ENCODE measurements at regions not wholly inside any gene's neighbourhood (a gene's known extent, or its start where the extent isn't known, plus 50 kb on each side); places are given as distances from the start of the nearest gene placed in this dataset.

DNA sequence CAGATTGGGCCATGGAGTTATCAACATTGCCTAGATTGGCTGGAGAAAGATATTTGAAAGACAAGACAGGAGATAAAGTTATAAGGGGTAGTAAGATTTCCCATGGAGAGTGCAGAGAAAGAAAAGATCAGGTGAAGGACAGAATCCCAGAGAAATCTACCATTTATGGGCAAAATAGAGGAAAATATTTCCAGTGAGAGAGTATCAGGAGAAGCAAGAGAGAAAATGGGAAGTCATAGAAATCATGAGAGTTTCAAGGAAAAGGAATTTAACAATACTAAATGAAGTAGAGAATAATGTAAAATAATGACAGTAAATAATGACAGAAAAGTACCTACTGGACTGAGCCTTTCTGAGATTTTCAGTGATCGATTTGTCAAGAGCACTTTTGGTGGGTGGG, 447.6 kb upstream of the CHST9 start:
- DNase-seq (ENCODE audit: low spot score) = no peak

DNA sequence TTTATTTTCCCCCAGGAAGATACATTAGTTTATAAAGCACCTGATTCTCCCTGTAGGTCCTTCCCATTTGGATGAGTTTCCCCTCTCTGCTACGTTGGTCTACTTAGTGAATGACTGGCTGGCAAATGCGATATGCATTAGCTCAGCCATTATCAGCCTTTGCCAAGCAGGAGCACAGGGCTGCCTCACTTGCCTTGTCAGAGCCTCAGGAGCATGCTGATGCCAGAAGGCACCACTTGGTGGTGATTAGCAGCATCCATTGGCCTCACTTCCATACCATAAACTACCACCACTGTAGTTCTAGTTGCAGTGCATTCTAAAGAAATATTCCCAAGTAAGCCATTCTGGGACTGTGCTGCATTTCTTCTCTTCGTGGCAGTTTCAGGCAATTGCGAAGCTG, 442.8 kb upstream of the CHST9 start:
- DNase-seq (ENCODE audit: low spot score) = no peak

DNA sequence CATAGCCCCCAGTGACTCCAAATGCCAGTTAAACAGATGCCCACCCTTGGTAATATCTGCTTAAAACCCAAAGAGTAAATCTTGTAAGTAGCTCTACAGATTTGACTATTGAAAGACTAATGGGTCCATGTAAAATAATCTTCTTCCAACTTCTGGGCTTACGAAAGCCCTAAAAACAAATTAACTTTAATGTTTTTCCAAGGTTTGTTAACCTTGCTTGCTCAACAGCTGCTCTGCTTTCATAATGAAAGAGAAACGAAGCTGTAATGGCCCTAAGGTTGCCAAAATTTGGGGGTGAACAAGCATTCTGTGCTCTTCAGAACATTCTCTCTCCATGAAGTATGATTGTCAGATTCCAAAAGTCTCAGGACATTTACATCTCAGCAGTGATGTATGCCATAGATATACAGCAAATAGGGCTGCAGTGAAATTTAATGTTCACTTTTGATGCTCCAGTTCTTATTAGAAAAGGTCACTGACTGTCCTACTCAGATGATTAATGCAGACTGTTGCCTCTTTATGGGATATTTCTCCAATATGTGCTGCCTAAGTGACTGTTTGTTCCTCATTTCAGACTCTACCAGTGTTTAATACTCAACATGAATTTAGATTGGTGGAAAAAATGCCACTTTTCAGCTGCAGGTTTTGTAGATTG, 436.3 kb upstream of the CHST9 start:
- DNase-seq (ENCODE audit: low spot score) = no peak

DNA sequence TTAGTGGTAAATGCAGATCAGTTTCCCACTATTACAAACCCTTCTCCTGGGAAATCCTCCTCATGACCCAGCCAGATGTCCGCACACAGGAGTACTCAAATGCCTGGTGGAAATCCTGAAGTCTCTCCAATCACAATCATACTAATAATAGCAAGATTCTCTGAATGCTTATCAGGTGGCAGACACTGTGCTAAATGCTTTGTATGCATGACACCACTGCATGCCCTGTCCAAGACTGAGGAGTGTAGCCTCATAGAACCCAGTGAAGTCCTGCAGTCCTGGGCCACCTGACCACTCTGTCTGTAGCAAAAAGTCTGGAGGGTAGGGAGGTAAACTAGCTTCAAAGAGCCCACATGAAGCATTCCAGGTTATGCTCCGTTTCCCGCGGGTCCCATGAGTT, 434.8 kb upstream of the CHST9 start:
- no peak for DNase-seq (ENCODE audit: low spot score)

DNA sequence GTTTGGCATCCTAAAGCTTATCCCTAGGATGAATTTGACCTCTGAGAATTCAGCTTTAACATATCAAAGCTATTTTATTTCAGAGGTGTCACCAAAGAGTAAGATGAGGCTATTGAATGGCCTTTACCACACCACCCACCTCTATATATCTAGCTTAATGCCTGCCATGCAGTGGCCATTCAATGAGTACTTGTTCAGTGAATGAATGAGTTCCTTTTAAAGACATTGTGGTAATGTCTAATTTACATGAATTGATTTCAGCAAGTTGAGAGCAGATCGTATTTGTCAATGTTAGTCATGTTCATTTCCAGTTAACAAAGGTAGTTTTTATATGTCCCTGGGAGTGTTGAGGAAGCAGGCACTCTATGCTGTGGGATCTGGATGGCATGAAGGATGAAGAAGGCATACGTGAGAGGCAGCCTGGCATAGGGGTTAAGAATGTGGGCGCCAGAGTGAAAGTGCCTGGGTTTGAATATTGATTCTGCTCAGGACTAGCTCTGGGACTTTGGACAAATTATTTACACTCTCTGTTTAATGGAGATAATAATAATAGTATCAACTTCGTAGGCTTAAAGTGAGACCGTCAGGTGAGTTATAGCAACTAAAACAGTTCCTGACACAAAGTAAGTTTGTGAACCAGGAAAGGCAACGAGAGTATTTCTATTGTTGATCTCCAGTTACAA, 434.1 kb upstream of the CHST9 start:
- DNase-seq (ENCODE audit: low spot score) = peak; percentile 66

DNA sequence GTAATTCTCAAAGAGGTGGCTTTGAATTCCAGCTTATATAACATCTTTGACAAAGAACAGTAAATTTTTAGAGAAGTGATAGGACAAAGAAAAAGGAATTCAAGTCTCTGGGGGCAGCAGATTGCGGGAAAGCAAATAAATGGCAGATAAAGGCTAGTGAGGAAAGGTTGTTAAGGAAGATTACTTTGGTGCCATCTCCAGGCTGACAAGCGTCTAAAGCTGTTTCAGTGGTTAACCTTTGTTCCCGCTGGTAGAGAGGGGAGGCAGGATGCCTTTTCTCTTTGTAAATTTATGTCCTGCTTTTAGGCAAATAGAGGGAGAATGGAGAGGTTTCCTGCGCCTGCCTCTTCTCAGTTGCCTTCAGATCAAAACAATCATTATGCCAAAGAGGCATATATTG, 431.2 kb upstream of the CHST9 start:
- DNase-seq (ENCODE audit: low spot score) = no peak

DNA sequence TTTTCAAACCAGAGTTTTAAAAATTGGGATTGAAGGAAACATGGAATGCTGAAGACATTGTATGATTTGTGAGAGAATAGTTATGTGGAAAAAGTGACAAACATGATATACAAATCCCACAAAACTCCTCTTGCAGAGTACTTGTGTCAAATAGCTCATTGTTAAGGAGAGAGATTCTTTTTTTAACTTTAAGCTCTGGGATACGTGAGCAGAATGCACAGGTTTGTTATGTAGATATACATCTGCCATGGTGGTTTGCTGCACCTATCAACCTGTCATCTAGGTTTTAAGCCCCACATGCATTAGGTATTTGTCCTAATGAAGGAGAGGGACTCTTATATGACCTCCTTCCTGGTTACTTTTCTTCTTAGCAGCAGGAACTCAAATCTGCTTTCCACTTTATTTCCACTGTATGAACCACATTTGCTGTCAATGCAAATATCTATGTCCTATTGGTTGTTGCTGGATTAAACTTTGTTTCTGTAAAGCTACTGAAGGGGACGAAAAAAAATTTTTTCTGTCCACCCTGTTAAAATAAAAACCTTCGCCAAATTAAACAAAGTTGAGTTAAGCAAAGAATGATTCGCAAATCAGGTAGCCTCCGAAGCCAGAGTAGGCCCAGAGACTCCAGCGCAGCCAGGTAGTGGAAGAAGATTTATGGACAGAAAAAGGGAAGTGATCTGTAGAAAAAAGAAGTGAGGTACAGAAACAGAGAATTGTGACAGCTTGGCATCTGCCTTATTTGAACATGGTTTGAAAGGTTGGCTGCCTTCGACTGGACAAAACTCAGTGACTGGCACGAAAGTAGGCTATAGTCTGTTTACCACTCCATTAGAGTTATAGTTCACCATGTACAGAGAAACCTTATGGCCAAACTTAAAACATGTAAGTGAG, 430.1 kb upstream of the CHST9 start:
- no peak for DNase-seq (ENCODE audit: low spot score)

DNA sequence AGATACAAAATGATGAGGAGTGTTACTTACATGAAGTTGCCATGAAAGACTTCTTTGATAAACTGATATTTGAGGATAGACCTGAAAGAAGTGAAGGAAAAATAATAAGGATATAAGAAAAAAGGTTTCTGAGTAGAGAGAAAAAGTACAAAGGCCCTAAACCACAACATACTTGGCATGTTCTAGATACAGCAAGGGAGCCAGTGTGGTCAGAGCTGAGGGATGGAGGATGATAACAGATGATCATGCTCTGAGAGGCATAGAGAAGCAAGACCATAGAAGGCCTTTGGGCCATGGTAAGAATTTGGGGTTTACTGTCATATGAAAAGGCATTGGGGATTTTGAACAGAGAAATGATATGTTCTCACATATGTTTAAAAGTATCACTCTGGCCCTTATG, 424.1 kb upstream of the CHST9 start:
- DNase-seq (ENCODE audit: low spot score) = no peak

DNA sequence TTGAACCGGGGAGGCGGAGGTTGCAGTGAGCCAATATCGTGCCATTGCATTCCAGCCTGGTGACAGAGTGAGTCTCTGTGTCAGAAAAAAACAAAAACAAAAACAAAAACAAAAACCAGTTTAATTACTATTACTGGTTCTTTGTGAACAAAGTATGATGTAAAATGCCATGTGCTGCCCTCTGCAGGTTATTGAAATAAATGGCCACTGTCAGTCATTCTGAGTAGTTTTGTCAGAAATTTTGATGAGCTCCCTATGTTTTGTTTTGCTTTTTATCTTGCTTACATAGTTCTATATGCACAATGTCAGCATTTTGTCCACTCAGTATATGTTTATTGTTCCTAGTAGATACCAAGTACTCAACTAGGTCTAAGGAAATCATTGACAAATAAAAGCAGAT, 423.6 kb upstream of the CHST9 start:
- peak; percentile 3 for DNase-seq (ENCODE audit: low spot score)

DNA sequence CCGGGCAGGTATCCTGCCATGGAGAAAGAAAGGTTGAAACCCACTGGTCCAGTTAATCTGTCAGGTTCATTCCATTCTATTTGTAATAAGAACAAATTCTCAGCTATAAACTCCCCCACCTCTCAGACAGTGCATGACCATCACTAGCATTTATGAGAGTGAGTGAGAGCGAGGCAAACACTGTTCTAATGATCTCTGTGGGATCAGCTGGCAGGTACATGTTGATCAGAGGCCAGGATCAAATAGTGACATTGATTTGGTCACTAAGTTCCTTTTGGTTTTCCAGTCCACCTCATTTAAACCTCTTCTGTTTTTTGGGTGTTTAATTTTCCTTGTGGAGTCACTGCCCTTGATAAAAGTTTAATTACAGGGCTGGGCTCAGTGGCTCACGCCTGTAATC, 423.1 kb upstream of the CHST9 start:
- DNase-seq (ENCODE audit: low spot score) = no peak

DNA sequence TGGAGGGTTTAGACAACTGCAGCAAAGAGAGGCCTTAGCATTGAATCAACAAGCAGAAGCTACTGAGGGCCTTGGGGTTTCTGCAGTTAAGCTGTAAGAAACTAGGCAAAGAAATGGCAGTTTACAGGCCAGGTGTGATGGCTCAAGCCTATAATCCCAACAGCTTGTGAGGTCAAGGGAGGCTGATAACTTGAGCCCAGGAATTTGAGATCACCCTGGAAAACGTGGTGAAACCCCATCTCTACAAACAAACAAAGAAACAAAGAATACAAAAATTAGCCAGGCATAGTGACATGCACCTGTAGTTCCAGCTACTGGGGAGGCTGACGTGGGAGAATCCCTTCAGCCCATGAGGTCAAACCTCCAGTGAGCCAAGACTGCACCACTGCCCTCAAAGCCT, 421.6 kb upstream of the CHST9 start:
- no peak for DNase-seq (ENCODE audit: low spot score)

DNA sequence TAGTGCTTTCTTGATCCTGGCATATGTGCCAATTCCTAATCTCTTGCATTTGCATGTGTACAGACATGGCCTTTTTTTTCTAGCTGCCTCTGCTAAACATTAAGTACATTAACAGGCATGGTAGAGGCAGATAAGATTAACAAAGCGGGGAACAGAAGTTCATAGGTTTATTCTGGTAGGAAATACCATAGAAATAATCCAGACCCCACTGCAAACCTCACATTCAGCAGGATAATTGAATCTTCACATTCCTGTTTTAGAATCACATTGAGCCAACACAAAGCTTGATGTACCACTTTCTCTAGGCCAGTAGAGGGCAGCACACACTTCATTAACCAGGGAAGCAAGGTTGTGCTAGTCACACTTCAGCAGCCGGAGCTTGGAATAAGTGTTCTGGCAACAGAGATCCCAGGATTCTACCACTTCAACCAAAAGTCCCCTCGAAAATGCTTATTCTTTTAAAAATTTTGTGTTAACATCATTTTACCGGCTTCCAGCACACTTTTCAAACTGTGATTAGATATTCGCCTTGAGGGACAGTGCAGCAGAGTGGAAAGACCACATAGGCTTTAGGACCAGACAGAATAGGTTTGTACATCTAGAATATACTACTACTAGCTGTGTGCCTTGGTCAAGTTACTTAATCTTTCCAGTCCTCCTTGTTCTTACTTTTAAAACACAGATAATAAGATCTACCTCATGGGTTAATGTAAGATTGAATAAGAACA, 420.2 kb upstream of the CHST9 start:
- peak; percentile 20 for DNase-seq (ENCODE audit: low spot score)

DNA sequence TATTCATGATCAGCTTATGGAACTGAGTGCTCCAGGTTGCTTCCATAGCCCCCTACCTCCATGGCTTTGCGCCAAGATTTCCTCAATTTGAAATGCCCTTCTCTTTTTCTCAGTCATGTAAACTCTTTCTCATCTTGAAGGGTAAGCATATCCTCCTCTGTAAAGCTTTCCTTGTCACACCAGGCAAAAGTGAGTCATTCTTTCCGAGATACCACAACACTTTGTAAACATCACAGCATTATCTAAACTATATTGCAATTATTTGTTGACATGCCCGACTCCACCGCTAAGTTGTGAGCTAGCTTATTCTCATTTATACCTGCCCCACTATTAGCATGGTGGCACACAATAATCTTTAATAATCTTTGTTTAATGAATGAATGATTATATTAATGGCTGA, 419.5 kb upstream of the CHST9 start:
- DNase-seq (ENCODE audit: low spot score) = peak; percentile 9

DNA sequence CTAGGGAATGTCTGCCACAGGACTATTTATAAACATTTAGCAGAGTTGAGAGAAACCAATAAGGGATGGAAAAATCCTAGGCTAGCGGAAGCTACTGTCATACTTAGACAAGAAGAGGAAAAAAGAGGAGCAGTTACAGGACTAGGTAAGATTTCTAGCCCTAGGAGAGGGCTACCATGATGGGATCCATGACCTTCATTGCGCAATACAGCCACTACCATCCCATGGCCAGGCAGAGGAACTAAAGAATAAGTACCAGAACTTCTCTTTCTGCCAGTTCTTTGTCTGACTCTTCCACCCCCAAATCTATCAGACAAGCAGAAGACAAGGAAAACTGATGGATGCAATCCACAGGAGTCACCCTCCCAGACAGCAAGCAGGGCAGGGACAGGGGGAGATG, 417.0 kb upstream of the CHST9 start:
- DNase-seq (ENCODE audit: low spot score) = no peak

DNA sequence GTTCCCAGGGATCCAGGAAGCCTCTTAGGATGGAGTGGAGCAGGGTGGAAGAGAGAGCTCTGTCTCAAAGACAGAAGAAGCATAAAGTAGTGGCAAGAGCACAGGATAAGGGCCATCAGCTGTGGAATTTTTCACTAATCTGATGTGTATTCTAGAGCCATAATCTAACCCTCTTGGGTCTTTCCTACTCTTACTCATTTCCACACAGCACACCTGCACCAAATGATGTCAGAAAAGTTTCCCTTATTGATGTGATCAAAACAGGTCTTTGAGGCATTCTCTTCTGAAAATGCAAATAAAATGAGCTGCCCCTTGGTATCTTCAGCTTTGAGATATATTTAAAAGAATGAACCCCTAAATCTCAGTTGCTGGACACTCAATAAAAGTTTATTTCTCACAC, 415.1 kb upstream of the CHST9 start:
- DNase-seq (ENCODE audit: low spot score) = no peak

DNA sequence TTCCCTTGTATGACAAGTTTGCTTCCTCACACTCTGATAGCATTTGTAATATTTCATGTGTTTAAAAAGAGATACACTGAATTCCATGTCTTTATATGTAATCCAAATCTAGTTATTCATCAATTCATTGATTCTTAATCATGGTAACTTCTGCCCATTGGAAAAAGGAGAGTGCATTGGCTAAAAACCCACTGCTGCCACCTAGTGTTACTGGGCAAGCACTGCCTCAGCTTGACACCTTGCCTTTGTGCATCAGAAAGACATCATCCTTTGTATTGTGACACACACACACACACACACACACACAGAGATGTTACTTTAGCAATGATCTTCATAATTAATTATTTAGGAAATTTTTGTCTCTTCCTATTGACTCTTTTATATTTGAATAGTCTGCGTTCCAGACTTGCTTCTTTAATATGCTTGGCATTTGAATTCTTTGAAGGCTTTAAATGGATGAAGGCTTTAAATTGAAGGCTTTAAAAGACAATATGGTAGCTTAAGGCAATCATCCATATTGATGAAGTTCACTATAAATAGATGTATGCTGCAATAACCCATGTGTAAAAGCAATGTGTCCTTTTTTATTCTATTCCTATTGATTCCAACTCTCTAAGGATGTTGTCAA, 414.2 kb upstream of the CHST9 start:
- peak; percentile 43 for DNase-seq (ENCODE audit: low spot score)

DNA sequence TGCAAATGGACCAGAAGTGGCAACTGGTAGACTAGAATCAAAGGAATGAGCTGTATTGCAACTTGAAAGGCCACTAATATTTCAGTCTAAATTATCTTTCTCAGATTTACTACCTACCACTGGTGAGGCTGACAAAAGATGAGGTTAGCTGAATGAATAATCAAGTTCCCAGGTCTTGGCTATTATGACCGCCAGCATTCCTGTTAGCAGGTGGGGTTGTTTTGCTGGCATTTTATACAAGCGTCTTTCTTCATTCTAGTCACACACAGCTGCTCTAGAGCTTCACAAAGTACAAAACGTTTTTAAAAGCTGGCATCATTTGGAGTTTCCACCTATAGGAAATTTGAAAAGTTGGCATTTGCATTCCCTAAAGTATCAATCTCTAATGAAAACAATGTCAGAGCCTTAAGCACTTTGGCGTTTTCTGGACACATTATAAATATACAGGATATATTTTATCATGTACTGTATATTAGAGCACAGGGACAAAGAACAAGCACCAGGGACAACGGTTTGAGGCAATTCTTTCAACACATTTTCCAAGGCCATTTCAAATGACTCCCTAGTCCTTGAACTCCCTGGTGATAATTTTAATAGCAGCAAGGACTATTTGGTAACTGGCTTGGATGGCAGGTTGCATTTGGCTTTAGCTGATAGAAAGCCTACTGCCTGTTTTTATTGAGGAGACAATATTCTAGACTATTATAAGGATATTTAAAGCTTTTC, 410.2 kb upstream of the CHST9 start:
- DNase-seq (ENCODE audit: low spot score) = no peak

DNA sequence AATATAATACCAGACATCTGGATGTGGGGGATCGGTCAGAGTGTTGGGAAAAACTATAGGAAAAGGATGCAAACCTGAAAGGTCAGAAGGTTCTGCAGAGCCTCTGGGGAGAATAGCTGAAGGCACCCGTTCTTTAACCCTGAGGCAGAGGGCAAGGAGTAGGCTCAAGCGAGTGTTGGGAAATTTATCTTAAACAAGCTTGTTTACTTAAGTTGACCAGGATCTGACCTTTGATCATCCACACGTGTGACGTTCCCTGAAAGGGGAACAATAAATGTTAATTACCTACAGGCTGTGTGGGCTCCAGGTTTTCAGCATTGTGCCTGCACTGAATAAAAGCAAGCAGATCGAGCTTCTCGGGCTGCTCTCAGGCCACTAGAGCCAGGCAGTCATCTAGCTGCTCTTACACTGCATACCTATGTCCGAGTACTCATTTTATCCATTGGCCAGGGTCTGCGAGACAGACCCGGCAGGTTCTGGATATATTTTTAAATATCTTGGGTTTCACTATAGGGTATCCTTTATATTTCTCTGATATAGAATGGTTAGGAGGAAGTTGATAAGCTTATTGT, 400.6 kb upstream of the CHST9 start:
- no peak for DNase-seq (ENCODE audit: low spot score)

DNA sequence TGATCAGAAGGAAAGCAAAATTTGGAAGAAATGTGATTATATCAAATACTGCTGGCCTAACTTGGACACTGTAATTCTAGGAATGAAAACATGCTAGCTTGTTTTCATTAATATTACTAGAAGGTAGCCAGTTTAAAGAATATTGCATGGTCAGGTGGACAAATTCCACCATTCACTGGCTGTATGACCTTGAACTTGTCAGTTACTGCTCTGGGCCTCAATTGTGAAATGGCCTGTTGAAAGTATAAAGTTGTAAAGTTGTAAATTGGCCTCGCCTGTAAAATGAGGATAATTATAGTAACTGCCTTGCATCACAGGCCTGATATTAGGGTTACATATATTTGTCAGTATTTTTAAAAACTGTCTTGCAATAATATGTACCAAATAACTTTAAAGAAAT, 398.4 kb upstream of the CHST9 start:
- DNase-seq (ENCODE audit: low spot score) = no peak

DNA sequence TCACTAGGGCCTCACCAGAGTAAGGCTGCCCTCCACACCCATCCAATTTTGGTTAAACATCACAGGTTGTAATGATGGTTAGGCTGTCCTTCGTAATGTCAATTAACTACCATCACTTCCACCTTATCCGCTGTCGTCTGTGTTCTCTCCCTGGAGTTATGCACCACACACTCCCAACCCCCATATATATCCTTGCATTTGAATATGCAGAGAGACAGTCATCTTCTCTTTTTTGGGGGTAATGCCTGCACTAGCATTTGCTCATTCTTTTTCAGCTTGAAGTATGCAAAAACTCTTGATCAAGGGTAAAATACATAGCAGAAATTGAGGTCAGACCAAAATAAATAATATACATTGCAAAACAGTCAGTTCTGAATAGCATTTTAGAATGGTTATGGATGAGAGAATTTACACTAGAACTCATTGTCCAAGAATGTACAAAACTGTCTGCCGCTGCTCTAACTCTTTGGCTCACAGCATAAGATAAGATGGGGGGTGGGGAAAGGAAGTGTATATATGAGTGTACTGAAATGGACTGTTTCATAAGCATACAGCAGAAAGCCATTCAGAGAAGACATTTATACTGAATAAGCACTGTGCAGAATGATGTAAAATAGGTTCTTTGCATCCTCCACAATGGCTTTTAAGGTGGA, 397.8 kb upstream of the CHST9 start:
- DNase-seq (ENCODE audit: low spot score) = no peak

Measured in COLO829 (cell line).